T-helper 2 cell treated with Interferon-gamma antibody and Interleukin-4, amounts not matched to agents 100 ng/mL and 5 ng/mL, for 36 hours (primary cell): ENCODE measurements at regions not wholly inside any gene's neighbourhood (a gene's known extent, or its start where the extent isn't known, plus 50 kb on each side); places are given as distances from the start of the nearest gene placed in this dataset.

Experiments used
- intact Hi-C: fragments of 100-400 bp; cut with micrococcal nuclease; formaldehyde crosslinking; loops from one replicate; pipeline ENCODE4 v1.15.1; 2023

- intact Hi-C loops: no loop called here
Measured at GRCh38 chr10:120368338-120368737, 88.7 kb upstream of the PLPP4 start.

DNA sequence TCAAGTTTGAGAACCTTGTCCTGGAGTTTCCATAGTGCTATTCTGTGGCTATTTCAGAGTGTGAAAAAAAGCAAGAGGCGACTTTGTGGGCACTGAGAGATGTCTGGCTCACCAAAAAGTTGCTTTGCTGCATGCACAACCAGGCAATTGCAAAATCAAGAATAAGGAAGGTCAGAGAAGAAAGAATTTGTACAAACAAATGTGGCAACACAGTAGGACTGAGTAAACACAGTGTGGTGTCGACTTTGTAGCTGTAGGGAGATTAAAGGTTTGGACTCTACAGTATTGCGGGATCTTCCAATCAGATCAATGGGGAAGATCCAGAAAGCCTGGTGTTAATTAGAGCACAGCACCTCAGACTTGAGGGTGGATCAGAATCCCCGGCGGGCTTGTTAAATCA, 88.1 kb upstream of the PLPP4 start:
- intact Hi-C loops: no loop called here

DNA sequence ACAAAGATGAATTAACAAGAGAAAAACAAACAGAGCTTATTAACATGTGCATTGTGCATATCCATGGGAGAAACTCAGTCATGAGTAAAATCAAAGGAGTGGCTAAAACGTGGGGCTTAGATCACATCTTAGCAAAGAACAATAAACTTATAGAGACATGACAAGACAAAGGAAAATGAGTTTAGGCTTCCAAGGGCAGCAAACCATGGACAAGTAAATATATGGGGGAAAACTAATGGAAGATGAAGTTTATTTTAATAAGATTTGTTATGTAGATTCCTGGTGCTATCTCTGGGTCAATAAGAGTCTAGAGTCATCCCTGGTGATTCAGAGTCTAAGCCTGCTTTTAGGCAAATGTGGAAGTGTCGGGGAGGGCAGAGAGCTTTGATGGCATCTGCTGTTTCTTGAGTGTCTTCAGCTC, 87.2 kb upstream of the PLPP4 start:
- intact Hi-C loops: no loop called here

GRCh38 chr10:120371856-120372255, 85.2 kb upstream of the PLPP4 start:
- intact Hi-C loops: no loop called here

DNA sequence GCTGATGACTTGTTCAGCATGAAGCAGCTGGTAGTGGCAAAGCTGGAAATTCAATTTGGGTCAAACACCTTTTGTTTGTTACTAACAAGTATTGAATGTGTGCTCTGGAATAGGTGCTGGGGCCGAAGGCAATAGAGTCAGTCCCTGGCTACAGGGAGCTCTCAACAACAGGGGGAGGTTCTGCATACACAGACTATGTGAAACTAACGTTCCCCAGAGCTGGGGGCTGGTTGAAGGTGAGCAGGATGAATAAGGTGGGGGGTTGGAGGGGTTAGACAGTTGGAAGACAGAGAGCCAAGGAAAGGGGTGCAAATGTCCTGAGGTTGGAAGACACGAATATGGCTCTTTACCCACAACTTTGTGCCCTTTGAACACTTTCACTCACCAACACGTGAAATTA, 84.1 kb upstream of the PLPP4 start:
- intact Hi-C loops: no loop called here

- intact Hi-C loops: no loop called here
Measured at GRCh38 chr10:120375666-120376065, 81.4 kb upstream of the PLPP4 start.

DNA sequence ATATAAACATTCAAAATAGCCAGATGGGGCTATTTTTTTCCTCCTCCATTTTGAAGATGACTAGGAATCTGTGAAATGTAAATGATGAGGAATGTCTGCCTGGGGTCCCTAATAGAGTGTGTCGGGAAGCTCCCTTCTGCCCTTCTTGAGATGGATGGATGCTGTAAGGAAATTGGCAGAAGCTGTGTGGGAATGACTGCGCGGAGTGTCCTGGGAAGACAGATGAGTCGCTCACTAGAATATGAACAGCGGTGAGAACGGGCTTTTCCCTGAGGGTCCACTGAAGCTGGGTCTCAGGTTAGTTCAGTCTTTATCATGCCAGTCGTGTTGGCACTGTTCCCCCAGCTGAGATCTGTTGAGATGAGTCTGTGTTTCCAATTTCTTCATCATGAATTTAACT, 75.1 kb upstream of the PLPP4 start:
- intact Hi-C loops: no loop called here

- intact Hi-C loops: no loop called here
Measured at GRCh38 chr10:120382360-120382759, 74.7 kb upstream of the PLPP4 start.

- intact Hi-C loops: no loop called here
Measured at GRCh38 chr10:120385992-120386391, 71.0 kb upstream of the PLPP4 start.

DNA sequence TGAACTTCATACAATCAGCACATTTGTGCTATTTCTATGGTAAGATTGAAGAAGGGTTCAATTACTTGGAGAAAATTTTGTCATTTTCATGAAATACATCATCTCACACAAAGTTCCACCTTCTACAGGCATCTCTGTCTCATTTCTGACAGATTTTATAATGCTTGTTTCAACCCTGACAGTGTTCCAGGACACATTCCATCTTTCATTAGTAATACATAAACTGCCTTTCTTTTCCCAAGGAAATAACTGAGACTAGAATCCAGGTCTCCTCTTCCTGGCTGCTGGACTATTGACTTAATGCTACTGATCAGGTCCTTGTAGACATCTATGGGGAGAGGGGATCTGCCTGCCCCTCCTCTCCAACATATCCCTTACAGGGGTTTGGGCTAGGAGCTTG, 70.1 kb upstream of the PLPP4 start:
- intact Hi-C loops: no loop called here

DNA sequence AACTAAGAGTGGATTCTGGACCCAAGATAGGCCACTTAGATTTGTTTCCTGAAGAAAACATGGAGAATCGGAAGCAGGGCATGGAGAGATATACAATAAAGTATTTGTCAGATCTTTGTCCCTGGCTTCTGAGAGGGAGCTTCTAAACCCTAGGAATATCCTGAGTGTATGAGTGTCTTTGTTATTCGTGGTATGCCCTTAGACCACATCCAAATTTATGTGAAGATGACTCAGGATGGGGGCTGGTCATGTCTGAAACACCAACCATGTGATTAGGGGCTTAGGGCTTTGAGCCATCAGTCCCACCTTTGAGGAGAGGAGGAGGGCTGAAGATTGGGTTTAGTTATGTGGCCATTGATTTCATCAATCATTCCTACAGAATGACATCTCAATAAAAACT, 69.7 kb upstream of the PLPP4 start:
- intact Hi-C loops: no loop called here

DNA sequence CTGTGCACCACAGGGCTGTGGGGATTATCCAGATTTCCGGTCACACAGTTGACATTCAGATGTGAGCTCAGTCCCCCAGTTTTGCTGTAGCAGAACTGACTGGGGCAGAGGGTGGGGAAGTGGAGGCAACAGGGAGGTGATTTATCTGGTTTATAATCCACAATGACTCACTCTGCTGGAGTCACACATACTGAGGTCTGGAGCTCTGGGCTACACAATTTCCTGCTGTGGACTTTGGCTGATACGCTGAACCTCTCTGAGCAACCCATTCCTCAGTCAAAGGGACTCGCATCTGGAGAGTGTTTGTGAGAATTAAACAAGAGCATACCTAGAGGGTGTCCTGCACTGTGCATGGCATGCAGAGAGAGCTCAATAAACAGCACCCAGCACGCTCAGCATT, 64.8 kb upstream of the PLPP4 start:
- intact Hi-C loops: no loop called here

GRCh38 chr10:120392671-120393079, 64.4 kb upstream of the PLPP4 start:
- intact Hi-C loops: no loop called here

GRCh38 chr10:120394446-120394845, 62.6 kb upstream of the PLPP4 start:
- intact Hi-C loops: no loop called here

- intact Hi-C loops: no loop called here
Measured at GRCh38 chr10:120396228-120396627, 60.8 kb upstream of the PLPP4 start.

DNA sequence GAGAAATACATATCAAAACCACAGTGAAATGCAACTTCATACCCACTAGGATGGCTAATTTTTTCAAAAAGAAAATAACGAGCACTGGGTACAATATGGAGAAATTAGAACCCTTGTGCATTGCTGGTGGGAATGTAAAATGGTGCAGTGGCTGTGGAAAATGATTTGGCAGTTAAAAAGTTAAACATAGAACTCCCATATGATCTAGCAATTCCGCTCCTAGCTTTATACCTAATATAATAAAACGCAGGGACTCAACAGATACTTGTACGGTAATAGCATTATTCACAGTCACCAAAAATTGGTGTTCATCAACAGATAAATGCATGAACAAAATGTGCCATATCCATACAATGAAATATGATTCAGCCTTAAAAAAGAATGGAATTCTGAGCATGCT, 58.8 kb upstream of the PLPP4 start:
- intact Hi-C loops: no loop called here

DNA sequence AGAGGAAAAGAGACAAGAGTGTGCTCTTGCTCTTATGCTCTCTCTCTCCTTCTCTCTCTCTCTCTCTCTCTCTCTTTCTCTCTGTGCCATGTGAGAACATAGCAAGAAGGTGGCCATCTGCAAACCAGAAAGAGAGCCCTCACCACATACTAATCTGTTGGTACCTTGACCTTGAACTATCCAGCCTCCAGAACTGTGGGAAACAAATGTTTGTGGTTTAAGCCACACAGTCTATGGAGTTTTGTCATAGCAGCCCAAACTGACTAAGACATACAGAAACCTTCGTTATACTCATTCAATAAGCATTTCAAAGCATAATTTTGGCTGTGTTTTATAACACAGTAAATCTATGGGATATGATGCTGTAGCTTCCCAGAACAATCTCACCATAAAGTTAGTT, 56.4 kb upstream of the PLPP4 start:
- intact Hi-C loops: no loop called here

- intact Hi-C loops: no loop called here
Measured at GRCh38 chr10:120402147-120402766, 54.8 kb upstream of the PLPP4 start.

GRCh38 chr10:120403109-120403508, 53.9 kb upstream of the PLPP4 start:
- intact Hi-C loops: no loop called here

GRCh38 chr10:120406376-120406775, 50.7 kb upstream of the PLPP4 start:
- intact Hi-C loops: no loop called here
